ENCODE measurements at regions not wholly inside any gene's neighbourhood (a gene's known extent, or its start where the extent isn't known, plus 50 kb on each side); places are given as distances from the start of the nearest gene placed in this dataset.

GRCh38 chr2:235343156-235343774, 150.6 kb upstream of the AGAP1 start:
- H3K36me3 ChIP-seq, result no peaks in the 10 kb centered on the region
- H3K9me3 ChIP-seq, result 0 out of 2 replicates have a peak, but pooled peaks cover 2% of the 10 kb centered on the region
- no peak overlapping the region for H3K4me3 ChIP-seq (ENCODE audit: low read depth, low read length)
- H3K27me3 ChIP-seq, result 0 out of 2 replicates have a peak, but pooled peaks cover 3% of the 10 kb centered on the region
- DNase-seq, result no peak
- no peaks in the 10 kb centered on the region for H3K4me1 ChIP-seq
- no peak for TF ChIP-seq CTCF (IDR thresholded peaks at IDR 0.05; ENCODE audit: low read depth, low read length)

GRCh38 chr2:235343869-235344268, 150.0 kb upstream of the AGAP1 start:
- Histone ChIP-seq H3K9me3 (0 out of 2 replicates have a peak, but pooled peaks cover 2% of the 10 kb centered on the region), H3K27me3 (0 out of 2 replicates have a peak, but pooled peaks cover 6% of the 10 kb centered on the region), H3K36me3 (no peaks in the 10 kb centered on the region), H3K4me3 (ENCODE audit: low read depth, low read length) (no peak overlapping the region), H3K4me1 (no peaks in the 10 kb centered on the region)
- no peak for DNase-seq
- no peak for TF ChIP-seq CTCF (IDR thresholded peaks at IDR 0.05; ENCODE audit: low read depth, low read length)

GRCh38 chr2:235345745-235346144, 148.1 kb upstream of the AGAP1 start:
- DNase-seq, result no peak
- no peak for TF ChIP-seq CTCF (IDR thresholded peaks at IDR 0.05; ENCODE audit: low read depth, low read length)
- peaks cover 10% of the 10 kb centered on the region for H3K27me3 ChIP-seq
- H3K4me3 ChIP-seq (ENCODE audit: low read depth, low read length), result no peak overlapping the region
- 0 out of 2 replicates have a peak, but pooled peaks cover 2% of the 10 kb centered on the region for H3K9me3 ChIP-seq
- H3K36me3 ChIP-seq, result no peaks in the 10 kb centered on the region
- H3K4me1 ChIP-seq, result no peaks in the 10 kb centered on the region

- no peak for TF ChIP-seq CTCF (IDR thresholded peaks at IDR 0.05; ENCODE audit: low read depth, low read length)
- peaks cover 10% of the 10 kb centered on the region for H3K27me3 ChIP-seq
- H3K4me3 ChIP-seq (ENCODE audit: low read depth, low read length), result no peak overlapping the region
- H3K9me3 ChIP-seq, result 0 out of 2 replicates have a peak, but pooled peaks cover 2% of the 10 kb centered on the region
- no peaks in the 10 kb centered on the region for H3K4me1 ChIP-seq
- no peak for DNase-seq
- no peaks in the 10 kb centered on the region for H3K36me3 ChIP-seq
These were observed 146.2 kb upstream of the AGAP1 start for GRCh38 chr2:235347691-235348090.

- Histone ChIP-seq H3K4me1 (no peaks in the 10 kb centered on the region), H3K27me3 (peaks cover 10% of the 10 kb centered on the region), H3K9me3 (0 out of 2 replicates have a peak, but pooled peaks cover 2% of the 10 kb centered on the region), H3K36me3 (no peaks in the 10 kb centered on the region), H3K4me3 (ENCODE audit: low read depth, low read length) (no peak overlapping the region)
- TF ChIP-seq CTCF (IDR thresholded peaks at IDR 0.05; ENCODE audit: low read depth, low read length), result no peak
- DNase-seq, result no peak
These were observed 145.5 kb upstream of the AGAP1 start for GRCh38 chr2:235348329-235348728.

GRCh38 chr2:235350234-235350633, 143.6 kb upstream of the AGAP1 start:
- no peak for TF ChIP-seq CTCF (IDR thresholded peaks at IDR 0.05; ENCODE audit: low read depth, low read length)
- Histone ChIP-seq H3K27me3 (peaks cover 10% of the 10 kb centered on the region), H3K4me1 (no peaks in the 10 kb centered on the region), H3K4me3 (ENCODE audit: low read depth, low read length) (no peak overlapping the region), H3K9me3 (no peaks in the 10 kb centered on the region), H3K36me3 (no peaks in the 10 kb centered on the region)
- no peak for DNase-seq

Measured in BE2C (cell line).